MM.1S (cell line): ENCODE measurements at regions not wholly inside any gene's neighbourhood (a gene's known extent, or its start where the extent isn't known, plus 50 kb on each side); places are given as distances from the start of the nearest gene placed in this dataset.

ENCODE experiments used
- DNase-seq: peaks from one replicate; pipeline ENCODE4 v3.0.0-alpha.2; 2015
- H2AFZ ChIP-seq: fragments of 300-600 bp; sonication (generic); 2 replicates; pipeline ENCODE4 v1.6.0; 2016; ENCODE audit warnings: antibody characterized with exemption, low read length
- H3F3A ChIP-seq: fragments of 300-600 bp; sonication (generic); 2 replicates; pipeline ENCODE4 v1.6.1; 2016; ENCODE audit warnings: mild to moderate bottlenecking, antibody characterized with exemption, low read length, moderate library complexity, mixed read lengths; ENCODE audit not compliant: insufficient read depth
- H3K27ac ChIP-seq: fragments of 300-600 bp; sonication (generic); 2 replicates; pipeline ENCODE4 v1.5.1; 2016; ENCODE audit warnings: mild to moderate bottlenecking, low read length
- H3K27me3 ChIP-seq: fragments of 300-600 bp; sonication (generic); replicated peaks from 2 replicates; pipeline ENCODE4 v1.6.0; 2016; ENCODE audit warnings: low read length; ENCODE audit not compliant: insufficient read depth
- H3K36me3 ChIP-seq: fragments of 300-600 bp; sonication (generic); replicated peaks from 2 replicates; pipeline ENCODE4 v1.6.1; 2016; ENCODE audit warnings: mild to moderate bottlenecking, low read length, mixed read lengths; ENCODE audit not compliant: insufficient read depth
- H3K4me1 ChIP-seq: fragments of 300-600 bp; sonication (generic); 2 replicates; pipeline ENCODE4 v1.6.1; 2016; ENCODE audit warnings: low read length, mixed read lengths
- H3K4me2 ChIP-seq: fragments of 300-600 bp; sonication (generic); 2 replicates; pipeline ENCODE4 v1.6.0; 2016; ENCODE audit warnings: low read depth, low read length
- H3K4me3 ChIP-seq: fragments of 300-600 bp; sonication (generic); 2 replicates; pipeline ENCODE4 v1.5.1; 2016; ENCODE audit warnings: low read length, mixed read lengths
- H3K79me2 ChIP-seq: fragments of 300-600 bp; sonication (generic); 2 replicates; pipeline ENCODE4 v1.6.1; 2016; ENCODE audit warnings: mixed run types, low read length, mixed read lengths
- H3K9ac ChIP-seq: fragments of 300-600 bp; sonication (generic); 2 replicates; pipeline ENCODE4 v1.6.1; 2016; ENCODE audit warnings: low read length, mixed read lengths
- H3K9me2 ChIP-seq: fragments of 300-600 bp; sonication (generic); replicated peaks from 2 replicates; pipeline ENCODE4 v1.6.1; 2016; ENCODE audit warnings: mild to moderate bottlenecking, low read length, mixed read lengths; ENCODE audit not compliant: insufficient read depth
- H3K9me3 ChIP-seq: fragments of 300-600 bp; sonication (generic); replicated peaks from 2 replicates; pipeline ENCODE4 v1.6.1; 2016; ENCODE audit warnings: mild to moderate bottlenecking, low read length, mixed read lengths; ENCODE audit not compliant: insufficient read depth
- H4K20me1 ChIP-seq: fragments of 300-600 bp; sonication (generic); 2 replicates; pipeline ENCODE4 v1.6.1; 2016; ENCODE audit warnings: mild to moderate bottlenecking, low read length, moderate library complexity, mixed read lengths; ENCODE audit not compliant: insufficient read depth
- EZH2 ChIP-seq: fragments of 300-600 bp; sonication (generic); optimal IDR thresholded peaks from 2 replicates; pipeline ENCODE3; 2017; ENCODE audit warnings: low read depth, mild to moderate bottlenecking, antibody characterized with exemption, low read length, mixed read lengths
- EZH2phosphoT487 ChIP-seq: fragments of 300-600 bp; sonication (generic); IDR thresholded peaks from 2 replicates; pipeline ENCODE4 v1.6.1; 2018; ENCODE audit warnings: antibody characterized with exemption, low read length
- TF ChIP-seq, protein P1 (sequence below): fragments of 300-600 bp; sonication (generic); IDR thresholded peaks from 2 replicates; pipeline ENCODE4 v1.5.1; 2016; ENCODE audit warnings: antibody characterized with exemption, low read length, mixed read lengths

DNA sequence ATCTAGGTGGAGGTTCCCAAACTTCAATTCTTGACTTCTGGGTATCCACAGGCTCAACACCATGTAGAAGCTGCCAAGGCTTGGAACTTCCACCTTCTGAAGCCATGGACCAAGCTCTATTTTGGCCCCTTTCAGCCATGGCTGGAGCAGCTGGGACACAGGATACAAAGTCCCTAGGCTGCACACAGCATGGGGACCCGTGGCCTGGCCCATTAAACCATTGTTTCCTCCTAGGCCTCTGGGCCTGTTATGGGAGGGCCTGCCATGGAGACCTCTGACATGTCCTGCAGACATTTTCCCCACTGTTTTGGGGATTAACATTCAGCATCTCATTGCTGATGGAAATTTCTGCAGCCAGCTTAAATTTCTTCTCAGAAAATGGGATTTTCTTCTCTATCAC is 1908.0 kb downstream of the EFNA5 start:
- Histone ChIP-seq H3K4me1 (no peaks in the 10 kb centered on the region), H3K9me2 (no peaks in the 10 kb centered on the region), H2AFZ (no peak overlapping the region), H3K27me3 (no peaks in the 10 kb centered on the region), H3K9me3 (no peaks in the 10 kb centered on the region), H3K36me3 (no peaks in the 10 kb centered on the region), H3K4me3 (no peak overlapping the region), H3K4me2 (no peak overlapping the region), H3K9ac (no peak overlapping the region), H3K79me2 (no peaks in the 10 kb centered on the region), H4K20me1 (no peaks in the 10 kb centered on the region), H3F3A (no peaks in the 10 kb centered on the region), H3K27ac (no peak overlapping the region)
- TF ChIP-seq, protein P1, sequence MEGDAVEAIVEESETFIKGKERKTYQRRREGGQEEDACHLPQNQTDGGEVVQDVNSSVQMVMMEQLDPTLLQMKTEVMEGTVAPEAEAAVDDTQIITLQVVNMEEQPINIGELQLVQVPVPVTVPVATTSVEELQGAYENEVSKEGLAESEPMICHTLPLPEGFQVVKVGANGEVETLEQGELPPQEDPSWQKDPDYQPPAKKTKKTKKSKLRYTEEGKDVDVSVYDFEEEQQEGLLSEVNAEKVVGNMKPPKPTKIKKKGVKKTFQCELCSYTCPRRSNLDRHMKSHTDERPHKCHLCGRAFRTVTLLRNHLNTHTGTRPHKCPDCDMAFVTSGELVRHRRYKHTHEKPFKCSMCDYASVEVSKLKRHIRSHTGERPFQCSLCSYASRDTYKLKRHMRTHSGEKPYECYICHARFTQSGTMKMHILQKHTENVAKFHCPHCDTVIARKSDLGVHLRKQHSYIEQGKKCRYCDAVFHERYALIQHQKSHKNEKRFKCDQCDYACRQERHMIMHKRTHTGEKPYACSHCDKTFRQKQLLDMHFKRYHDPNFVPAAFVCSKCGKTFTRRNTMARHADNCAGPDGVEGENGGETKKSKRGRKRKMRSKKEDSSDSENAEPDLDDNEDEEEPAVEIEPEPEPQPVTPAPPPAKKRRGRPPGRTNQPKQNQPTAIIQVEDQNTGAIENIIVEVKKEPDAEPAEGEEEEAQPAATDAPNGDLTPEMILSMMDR, result no peak
- TF ChIP-seq EZH2 (no peak), EZH2phosphoT487 (no peak)
- DNase-seq, result no peak

DNA sequence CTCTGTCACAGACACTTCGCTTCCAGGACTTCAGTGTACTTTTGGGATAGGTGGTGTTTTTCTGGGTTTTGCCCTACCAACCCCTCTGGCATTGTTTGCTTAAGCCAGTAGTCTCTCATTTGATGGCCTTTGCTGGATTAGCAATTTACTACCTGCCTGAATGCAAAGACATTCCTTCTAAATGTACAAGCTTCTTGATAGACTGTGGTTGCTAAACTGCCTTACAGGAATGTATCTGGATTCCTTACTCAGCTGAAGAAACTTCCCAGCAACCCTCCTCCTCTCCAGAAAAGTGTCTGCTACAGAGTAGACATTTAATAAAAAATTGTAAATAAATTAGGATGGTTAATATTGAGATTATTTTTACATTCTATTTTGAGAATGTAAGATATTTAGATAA is 1916.7 kb downstream of the EFNA5 start:
- H3K4me2 ChIP-seq, result no peak overlapping the region
- no peaks in the 10 kb centered on the region for H3K9me3 ChIP-seq
- DNase-seq, result no peak

DNA sequence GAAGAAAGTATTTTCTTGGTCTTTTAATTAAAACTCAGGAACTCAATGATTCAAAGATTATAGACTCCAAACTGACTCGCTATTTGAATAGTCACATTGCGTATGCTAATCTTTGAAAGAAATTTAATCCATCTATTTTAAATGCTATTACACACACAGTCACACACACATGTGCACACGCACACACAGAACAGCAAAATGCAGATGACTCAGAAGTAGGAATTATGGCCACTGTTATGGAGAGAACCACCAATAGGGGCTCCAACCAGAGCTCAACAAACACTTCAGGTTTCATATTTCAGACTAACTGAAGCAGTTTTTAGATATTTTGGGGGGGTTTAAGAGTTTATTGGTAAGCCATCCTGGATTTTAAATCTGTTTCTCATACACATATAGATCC is 1917.9 kb downstream of the EFNA5 start:
- H3K79me2 ChIP-seq, result no peaks in the 10 kb centered on the region
- no peak overlapping the region for H3K4me2 ChIP-seq
- H3K27ac ChIP-seq, result no peak overlapping the region
- H3K4me1 ChIP-seq, result no peaks in the 10 kb centered on the region
- H3K27me3 ChIP-seq, result no peaks in the 10 kb centered on the region
- H3F3A ChIP-seq, result no peaks in the 10 kb centered on the region
- H3K4me3 ChIP-seq, result no peak overlapping the region
- no peaks in the 10 kb centered on the region for H3K36me3 ChIP-seq
- H3K9me2 ChIP-seq, result no peaks in the 10 kb centered on the region
- no peak overlapping the region for H3K9ac ChIP-seq
- no peaks in the 10 kb centered on the region for H4K20me1 ChIP-seq
- H3K9me3 ChIP-seq, result no peaks in the 10 kb centered on the region
- TF ChIP-seq EZH2phosphoT487 (no peak), EZH2 (no peak)
- TF ChIP-seq, protein P1, result no peak
- no peak for DNase-seq
- no peak overlapping the region for H2AFZ ChIP-seq

More for the DNA sequence above, 1916.7 kb downstream of the EFNA5 start:
- H3K36me3 ChIP-seq, result no peaks in the 10 kb centered on the region
- H3K4me1 ChIP-seq, result no peaks in the 10 kb centered on the region
- no peak overlapping the region for H3K4me3 ChIP-seq
- H3K9ac ChIP-seq, result no peak overlapping the region
- no peak overlapping the region for H2AFZ ChIP-seq
- no peak overlapping the region for H3K27ac ChIP-seq
- no peaks in the 10 kb centered on the region for H3K9me2 ChIP-seq
- TF ChIP-seq, protein P1, result no peak
- TF ChIP-seq EZH2, result no peak
- TF ChIP-seq EZH2phosphoT487, result no peak
- no peaks in the 10 kb centered on the region for H3K27me3 ChIP-seq
- H3K79me2 ChIP-seq, result no peaks in the 10 kb centered on the region
- no peaks in the 10 kb centered on the region for H4K20me1 ChIP-seq
- H3F3A ChIP-seq, result no peaks in the 10 kb centered on the region

DNA sequence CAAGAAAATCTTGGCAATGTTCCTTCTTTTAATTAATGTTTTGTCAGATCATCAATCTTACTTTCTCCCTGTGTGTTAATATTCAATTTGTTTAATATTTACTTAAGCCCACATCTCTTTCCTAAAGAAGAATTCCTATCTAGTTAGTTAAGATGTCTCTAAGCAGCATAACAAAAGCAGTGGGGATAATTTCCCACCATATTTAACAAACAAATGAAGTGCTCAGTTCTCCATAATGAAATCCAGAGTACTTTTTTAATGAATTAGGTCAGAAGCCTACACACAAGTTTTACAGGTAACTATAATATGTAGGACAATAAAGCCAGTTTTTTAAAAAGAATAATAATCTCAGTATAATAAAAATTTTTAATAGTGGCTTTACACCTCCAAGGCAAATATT is 1918.8 kb downstream of the EFNA5 start:
- Histone ChIP-seq H3K9ac (no peak overlapping the region), H2AFZ (no peak overlapping the region), H3K4me2 (no peak overlapping the region), H3K9me3 (no peaks in the 10 kb centered on the region), H3K4me1 (no peaks in the 10 kb centered on the region), H3K27ac (no peak overlapping the region), H3K27me3 (no peaks in the 10 kb centered on the region), H3K4me3 (no peak overlapping the region), H3K36me3 (no peaks in the 10 kb centered on the region), H3K79me2 (no peaks in the 10 kb centered on the region), H3K9me2 (no peaks in the 10 kb centered on the region), H3F3A (no peaks in the 10 kb centered on the region), H4K20me1 (no peaks in the 10 kb centered on the region)
- no peak for TF ChIP-seq EZH2
- TF ChIP-seq, protein P1, result no peak
- no peak for TF ChIP-seq EZH2phosphoT487
- DNase-seq, result no peak
